ENCODE measurements at regions not wholly inside any gene's neighbourhood (a gene's known extent, or its start where the extent isn't known, plus 50 kb on each side); places are given as distances from the start of the nearest gene placed in this dataset.
"Not testable (repeated sequence)": the region's sequence is repeated elsewhere in the genome, so short reads cannot be mapped to it uniquely, and the experiment has no call there.

DNA sequence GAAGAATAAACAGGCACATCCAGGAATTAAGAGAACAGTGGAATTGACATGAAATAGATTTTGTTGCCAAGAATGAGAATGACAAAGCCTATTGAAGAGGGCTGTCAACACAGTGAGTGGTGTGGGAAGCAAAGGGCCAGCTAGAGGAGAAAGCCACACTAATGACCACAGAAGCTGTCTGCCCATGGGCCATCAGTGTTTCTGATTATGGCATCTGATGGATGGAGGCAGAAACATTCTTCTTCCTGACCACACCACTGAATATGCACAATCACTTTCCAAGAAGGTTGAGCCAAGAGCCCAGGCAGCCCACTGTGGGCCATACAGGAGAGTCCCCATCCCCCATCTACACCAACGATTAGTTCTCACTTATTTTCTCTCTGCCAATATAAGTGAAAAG is 146.0 kb upstream of the SH3BP4 start:
- FAIRE-seq (no peak), DNase-seq (ENCODE audit: insufficient read length, low spot score) (no peak)

DNA sequence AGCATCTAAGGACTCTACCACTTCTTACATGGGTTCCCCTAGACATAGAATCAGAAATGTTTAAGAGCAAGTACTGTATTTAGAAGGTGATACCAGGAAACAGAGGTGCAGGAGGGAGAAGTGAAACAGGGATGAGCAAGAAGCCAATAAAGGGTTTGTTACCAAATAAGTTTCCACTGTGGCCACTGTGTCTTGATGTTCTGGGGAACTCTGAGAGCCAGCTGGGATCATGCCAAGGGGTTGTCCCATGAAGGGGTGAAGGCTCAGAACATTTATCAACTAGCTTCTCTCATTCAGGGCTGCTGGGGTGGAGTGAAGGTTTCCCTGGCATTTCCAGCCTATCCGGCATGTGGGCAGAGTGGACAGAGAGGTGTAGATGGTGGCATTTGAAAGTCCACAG is 147.1 kb upstream of the SH3BP4 start:
- DNase-seq (ENCODE audit: insufficient read length, low spot score) (no peak), FAIRE-seq (no peak)

DNA sequence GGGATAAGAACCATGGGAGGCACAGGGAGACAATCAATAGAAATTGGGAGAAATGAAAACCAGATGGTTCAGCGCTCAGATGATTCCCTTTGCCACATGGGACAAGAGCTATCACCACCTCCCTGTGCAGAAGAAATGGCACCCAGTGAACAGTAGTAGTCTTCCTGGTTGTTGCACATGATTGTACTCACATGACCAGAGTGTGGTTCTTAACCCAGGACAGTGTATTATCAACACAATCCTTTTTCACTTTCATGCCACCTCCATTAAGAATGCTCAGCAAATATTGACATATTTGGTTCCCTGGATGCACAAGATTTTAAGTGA is 149.0 kb upstream of the SH3BP4 start:
- DNase-seq (ENCODE audit: insufficient read length, low spot score): no peak
- no peak for FAIRE-seq

DNA sequence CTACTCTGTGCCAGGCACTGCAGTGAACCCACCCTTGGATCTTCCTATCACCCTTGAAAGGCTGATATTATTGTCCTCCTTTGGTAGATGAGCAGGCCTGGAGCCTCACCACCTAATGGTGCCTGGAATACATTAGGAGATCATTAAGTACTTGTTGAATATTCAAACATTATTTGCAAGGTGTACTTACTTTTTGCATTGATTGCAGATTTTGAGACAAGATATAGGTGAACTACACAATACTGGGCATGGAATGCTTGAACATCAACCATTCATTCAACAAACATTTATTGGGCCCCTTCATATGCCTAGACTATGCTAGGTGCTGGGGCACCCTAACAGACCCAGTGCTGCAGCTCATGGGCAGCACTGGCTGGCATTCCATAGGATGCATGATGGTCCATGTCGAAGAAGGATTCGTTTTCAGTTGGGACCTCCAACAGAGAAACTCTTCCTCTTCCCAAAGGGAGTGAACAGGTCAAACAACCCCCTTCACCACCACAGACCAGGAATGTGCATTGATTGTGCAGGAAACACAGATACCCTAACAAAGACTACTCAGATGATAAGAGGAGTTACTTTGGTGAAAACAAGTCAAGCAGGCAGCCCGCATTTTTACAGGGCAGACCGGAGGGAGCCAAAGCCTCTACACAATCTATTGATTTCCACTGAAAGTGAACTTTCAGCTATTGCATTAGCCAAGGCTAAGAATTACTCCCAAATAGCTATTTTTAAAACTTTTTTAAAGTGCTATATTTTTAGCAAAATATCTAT is 149.6 kb upstream of the SH3BP4 start:
- DNase-seq (ENCODE audit: insufficient read length, low spot score): no peak
- no peak for FAIRE-seq

DNA sequence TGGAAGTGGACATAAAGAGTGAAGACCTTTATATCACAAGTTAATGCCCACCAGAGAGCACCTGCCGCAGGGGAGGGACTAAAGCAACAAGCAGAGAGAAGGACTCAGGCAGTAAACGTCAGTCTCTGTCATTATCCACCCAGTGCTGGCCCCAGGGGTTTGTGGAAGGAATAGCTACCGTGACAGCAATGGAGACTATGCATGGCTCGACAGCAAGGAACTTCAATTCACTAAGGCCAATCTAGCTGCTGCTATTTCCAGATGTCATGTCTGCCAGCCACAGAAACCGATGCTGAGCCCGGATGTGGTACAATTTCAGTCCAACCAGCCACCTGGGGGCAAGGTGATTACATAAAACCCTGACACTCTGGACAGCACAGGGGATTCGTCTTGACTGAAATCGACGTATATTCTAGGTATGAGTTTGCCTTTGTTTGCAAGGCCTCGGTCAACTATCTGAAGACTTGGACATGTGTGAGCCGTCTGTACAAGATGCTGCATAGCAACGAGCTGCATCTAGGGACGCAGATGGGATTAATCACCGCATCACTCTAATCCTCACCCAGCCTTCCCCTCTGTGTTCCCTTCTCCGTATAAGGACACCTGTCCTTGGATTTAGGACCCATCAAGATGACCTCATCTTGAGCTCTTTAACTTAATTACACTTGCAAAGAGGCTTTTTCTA is 154.1 kb upstream of the SH3BP4 start:
- DNase-seq (ENCODE audit: insufficient read length, low spot score): no peak
- FAIRE-seq: no peak

DNA sequence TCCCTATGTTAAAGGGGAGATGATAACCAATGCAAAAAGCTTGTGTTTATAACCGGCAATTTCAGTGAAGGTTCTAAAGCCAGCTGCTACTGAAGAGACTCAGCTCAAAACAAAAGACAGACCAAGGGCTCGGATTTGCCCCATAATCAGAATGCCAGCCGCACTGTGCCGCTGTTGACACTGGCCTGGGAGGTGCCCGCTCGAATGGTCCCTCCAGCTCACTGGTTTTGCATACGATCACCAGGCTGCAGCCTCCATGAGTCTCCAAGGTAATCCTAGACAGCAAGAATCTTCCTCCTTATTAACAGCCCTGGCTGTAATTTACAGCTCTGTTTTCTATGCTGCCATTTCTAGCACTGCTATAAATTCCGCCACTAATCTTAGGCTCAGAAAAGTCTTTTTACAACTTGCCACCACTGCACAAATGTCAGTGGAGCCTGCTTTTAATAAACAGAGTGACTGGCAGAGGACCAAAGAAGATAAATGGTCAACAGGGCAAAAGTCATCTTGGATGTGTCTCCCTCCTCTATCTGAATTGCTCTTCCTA is 155.7 kb upstream of the SH3BP4 start:
- FAIRE-seq (no peak), DNase-seq (ENCODE audit: insufficient read length, low spot score) (no peak)

DNA sequence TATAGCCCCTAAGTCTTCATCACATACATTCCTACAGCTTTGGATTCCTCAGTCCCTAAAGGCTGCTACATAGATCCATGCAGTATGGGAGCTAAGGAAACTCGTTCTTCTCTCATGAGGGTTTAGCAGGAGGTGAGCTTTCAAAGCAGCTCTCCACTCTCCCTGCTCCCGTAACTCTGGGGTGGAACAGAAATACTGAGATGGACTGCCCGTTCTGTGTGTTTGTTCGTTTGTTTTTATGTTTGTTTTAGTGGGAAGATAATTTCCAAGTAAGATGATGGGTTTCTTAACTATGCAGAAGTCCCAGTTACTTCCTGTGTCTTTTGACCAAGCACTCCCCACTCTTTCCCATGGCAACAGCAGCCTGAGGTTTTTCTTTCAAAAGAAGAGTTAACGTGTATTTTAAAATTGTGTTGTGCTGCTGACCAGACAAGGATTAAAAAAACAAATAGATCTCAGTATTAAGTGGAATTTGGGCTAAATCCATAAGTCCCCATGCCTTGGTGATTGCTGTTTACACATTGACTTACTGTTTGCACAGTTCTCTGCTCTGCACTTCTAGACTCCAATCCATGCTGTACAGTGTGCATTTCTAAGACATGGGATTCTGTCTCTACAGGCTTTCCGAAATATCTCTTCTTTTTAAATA is 156.4 kb upstream of the SH3BP4 start:
- no peak for DNase-seq (ENCODE audit: insufficient read length, low spot score)
- no peak for FAIRE-seq

DNA sequence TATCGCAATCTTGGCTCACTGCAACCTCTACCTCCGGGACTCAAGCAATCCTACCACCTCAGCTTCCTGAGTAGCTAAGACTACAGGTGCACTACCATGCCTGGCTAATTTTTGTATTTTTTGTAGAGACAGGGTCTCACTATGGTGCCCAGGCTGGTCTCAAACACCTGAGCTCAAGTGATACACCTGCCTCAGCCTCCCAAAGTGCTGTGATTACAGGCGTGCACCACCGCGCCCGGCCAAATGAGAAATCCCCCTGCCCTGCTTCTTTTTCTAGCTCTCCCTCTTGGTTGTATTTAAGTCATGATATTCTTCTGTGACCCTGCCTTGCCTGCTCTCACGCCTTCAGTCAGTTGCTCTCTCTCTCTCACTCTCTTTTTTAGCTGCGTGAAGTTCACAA is 157.0 kb upstream of the SH3BP4 start:
- FAIRE-seq (no peak), DNase-seq (ENCODE audit: insufficient read length, low spot score) (no peak)

DNA sequence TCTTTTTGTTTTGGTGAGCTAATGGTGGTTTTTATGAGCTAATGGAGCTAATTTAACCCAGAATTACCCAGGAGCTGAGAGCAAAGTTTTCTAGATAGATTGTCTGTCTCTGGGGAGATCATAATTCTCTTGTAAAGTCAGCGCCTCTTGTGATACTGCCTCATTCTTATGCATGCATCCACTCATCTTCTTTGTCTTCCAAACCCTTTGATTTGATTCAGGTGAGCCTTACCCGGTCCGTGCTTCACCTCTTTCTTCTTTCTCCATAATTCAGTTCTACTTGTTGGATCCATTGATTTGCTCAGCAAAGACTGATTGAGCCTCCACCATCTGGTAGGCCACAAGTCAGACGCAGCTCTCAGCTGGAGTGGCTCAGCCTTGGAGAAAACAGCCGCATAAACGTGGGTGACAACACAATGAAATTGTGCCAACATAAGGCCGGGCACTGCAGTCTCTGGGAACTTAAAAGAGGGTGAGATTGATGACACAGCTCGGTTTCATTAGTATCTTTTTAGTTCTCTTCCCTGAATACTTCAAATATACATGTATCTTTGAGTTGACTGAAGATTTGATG is 158.5 kb upstream of the SH3BP4 start:
- no peak for DNase-seq (ENCODE audit: insufficient read length, low spot score)
- FAIRE-seq: no peak

DNA sequence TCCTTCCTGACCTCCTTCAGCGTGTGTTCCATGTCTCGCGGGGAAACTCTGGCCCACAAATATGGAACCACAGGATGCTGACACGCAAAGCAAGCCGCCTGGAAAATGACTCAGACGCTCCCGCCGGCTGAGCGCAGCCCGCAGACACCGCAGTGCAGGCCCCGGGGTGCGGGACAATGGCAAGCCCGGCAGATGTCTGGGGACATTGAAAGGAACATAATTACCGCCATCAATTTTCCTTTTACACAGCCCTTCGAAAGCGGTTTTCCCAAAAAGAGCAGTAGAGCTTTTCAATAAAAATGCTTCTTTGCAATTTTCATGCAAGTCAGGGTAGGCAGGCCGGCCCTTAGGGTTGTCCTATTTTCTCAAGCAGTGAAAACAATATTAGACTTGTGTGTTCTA is 159.2 kb upstream of the SH3BP4 start:
- DNase-seq (ENCODE audit: insufficient read length, low spot score) (no peak), FAIRE-seq (no peak)

DNA sequence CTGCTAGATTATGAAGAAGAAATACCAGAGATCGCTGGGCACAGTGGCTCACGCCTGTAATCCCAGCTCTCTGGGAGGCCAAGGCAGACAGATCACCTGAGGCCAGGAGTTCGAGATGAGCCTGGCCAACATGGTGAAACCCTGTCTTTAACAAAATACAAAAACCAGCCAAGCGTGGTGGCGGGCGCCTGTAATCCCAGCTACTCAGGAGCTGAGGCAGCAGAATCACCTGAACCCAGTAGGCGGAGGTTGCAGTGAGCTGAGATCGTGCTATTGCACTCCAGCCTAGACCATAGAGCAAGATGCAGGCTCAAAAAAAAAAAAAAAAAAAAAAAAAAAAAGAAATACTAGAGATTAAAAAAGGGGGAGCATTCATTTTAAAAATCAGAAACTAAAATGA is 159.7 kb upstream of the SH3BP4 start:
- DNase-seq (ENCODE audit: insufficient read length, low spot score); FAIRE-seq: not testable (repeated sequence)

DNA sequence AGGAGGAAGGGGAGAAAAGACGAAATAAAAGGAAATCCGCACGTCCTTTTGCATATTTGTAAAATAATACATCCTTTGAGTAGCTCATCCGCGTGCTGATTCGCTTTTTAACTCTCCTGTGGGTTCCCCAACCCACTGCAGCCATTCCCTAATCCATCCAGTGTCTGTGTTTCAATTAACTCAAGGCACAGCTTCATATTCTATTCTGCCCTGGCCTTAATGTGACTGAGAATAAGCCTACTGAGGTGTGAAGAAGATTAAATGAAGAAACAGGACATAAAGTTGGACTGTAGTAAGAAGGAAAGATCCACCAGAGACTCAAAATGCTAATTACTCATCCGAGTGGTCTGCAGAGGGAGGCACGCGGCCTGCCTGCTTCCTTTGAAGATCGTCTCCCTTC is 161.4 kb upstream of the SH3BP4 start:
- FAIRE-seq: no peak

DNA sequence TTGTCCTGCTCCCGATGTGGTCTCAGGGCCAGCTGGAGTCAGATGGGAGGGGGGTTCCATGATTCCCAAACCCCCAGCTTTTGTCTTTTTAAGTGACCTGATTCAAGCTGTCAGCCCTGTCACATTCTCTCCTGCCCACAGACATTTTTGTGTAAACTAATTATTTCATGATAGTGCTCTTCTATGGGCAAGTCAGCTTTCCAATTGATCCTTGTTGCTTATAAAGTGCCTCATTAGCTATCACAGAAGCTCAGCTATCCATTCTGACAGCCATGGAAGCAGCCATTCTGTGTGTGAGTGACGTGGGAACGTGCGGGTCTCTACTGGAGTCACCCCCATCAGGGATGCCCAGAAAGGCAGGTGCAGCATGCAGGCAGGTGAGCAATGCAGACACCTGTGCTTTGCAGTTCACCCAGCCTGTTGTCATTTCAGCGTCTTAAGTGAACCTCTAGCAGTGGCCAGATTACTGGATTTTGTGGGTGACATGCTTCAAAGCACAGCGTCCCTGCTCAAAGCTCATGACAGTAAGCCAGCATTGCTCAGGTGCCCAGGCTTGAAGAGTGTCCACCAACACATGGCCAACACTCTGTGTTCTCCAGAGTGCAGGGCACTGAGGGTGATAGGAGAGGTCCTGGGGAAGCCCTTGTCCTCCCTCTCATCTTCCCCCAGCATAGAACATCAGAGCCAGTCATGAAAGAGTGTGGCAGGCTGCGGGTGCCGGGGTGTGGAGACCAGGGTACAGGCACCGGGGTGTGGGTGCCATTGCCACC is 162.1 kb upstream of the SH3BP4 start:
- FAIRE-seq: no peak
- no peak for DNase-seq (ENCODE audit: insufficient read length, low spot score)

More for the DNA sequence above, 161.4 kb upstream of the SH3BP4 start:
- DNase-seq (ENCODE audit: insufficient read length, low spot score): no peak

DNA sequence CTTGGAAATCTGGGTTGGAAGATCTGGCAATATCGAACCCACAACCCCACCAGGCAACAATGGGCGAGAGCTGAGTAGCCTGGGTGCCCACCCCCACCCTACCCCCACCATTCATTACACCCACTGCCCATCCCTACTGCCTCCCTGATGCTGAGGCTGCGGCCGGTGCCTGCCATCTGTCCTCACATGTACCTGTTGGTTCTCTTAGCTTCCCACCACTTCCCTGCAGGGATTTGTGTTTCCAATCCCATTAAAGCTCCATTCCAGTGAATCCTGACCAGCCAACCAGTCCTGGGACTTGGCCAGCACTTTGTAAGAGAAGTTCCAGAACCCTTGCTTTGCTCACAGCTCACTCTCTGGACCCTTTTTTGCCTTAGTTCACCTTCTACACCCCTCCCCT is 163.0 kb upstream of the SH3BP4 start:
- FAIRE-seq (no peak), DNase-seq (ENCODE audit: insufficient read length, low spot score) (no peak)

DNA sequence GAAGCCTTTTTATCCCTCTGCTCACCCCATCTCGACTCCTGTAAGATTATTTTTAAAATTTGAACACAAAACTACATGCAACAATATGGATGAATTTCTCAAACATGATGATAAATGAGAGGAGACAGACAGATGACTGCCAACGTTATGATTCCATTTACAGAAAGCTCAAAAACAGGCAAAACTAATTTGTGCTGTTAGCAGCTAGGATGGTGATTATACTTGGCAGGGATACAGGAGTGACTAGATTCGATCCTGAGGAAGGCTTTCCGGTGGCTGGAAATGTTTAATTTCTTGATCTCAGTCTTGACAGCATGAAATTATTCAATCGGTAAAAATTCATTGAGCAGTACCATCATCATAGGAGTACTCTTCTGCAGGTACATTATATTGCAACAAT is 163.4 kb upstream of the SH3BP4 start:
- no peak for FAIRE-seq

DNA sequence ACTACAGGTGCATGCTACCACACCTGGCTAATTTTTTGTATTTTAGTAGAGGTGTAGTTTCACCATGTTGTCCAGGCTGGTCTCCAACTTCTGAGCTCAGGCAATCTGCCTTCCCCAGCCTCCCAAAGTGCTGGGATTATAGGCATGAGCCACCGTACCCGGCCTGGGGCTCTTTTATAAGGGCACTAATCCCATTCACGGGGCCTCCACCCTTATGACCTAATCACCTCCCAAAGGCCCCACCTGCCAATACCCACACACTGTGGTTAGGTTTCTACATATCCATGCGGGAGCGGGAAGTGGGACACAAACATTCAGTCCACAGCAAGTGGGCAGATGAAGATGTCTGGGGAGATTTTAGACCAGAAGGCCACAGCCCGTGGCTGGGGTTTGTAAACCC is 164.7 kb upstream of the SH3BP4 start:
- FAIRE-seq (no peak), DNase-seq (ENCODE audit: insufficient read length, low spot score) (no peak)

More for the DNA sequence above, 163.4 kb upstream of the SH3BP4 start:
- no peak for DNase-seq (ENCODE audit: insufficient read length, low spot score)

DNA sequence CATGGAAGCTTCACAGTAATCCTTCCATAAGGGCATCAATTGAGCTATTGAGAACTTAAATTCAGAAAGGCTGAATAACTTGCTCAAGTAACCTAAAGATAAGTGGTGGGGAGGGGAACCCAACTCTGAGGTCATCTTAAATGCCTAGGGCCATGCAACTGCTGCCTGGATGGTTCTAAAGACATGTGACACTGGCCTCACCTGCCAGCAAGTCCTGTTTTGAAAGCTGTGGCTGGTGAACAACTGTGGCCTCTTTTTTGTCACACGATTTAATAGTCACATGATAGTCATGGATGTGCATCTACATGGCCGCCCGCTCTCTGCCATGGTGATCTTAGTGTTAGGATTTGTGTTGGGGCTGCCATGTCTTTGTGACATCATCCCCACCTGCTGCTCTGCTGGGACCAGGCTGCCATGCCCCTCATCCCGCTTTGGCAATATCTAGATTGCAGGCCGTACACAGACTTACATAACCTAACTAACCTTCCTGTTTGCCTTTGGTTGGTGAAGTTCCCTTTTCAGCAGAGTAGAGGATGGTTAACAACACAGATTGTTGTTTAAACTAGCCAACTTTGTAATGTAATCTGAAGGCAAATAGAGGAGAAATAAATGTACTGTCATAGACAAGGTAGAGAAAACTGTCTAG is 177.9 kb upstream of the SH3BP4 start:
- FAIRE-seq: no peak

DNA sequence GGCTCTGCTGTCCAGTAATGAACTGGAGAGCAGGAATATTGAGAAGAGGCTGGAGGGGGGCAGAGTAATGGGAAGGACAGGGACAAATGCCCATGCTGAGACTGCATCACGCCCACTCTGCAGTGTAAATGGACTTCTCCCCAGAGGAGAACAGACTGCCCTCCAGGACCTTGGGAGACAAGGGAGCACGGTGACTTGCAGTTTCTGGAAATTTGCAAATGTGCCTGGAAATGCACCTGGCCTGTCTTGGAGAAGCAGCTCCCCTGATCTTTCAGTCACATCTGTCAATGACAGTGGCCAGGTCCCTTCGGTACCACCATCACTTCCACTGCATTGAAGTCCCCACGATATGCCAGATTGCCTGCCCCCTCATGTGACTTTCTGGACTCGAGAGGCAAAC is 178.7 kb upstream of the SH3BP4 start:
- DNase-seq (ENCODE audit: insufficient read length, low spot score) (no peak), FAIRE-seq (no peak)

More for the DNA sequence above, 177.9 kb upstream of the SH3BP4 start:
- DNase-seq (ENCODE audit: insufficient read length, low spot score): no peak

DNA sequence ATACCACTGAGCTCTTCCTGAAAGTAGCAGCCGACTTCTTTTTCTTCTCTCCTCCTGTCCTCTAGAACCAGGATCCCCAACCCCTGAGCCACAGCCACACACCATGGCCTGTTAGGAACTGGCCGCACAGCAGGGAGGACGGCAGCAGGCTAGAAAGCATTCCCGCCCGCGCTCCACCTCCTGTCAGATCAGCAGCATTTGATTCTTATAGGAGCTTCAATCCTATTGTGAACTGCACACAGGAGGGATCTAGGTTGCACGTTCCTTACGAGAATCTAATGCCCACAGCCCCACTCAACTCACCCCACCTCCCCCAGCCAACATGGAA is 179.1 kb upstream of the SH3BP4 start:
- no peak for DNase-seq (ENCODE audit: insufficient read length, low spot score)
- no peak for FAIRE-seq

DNA sequence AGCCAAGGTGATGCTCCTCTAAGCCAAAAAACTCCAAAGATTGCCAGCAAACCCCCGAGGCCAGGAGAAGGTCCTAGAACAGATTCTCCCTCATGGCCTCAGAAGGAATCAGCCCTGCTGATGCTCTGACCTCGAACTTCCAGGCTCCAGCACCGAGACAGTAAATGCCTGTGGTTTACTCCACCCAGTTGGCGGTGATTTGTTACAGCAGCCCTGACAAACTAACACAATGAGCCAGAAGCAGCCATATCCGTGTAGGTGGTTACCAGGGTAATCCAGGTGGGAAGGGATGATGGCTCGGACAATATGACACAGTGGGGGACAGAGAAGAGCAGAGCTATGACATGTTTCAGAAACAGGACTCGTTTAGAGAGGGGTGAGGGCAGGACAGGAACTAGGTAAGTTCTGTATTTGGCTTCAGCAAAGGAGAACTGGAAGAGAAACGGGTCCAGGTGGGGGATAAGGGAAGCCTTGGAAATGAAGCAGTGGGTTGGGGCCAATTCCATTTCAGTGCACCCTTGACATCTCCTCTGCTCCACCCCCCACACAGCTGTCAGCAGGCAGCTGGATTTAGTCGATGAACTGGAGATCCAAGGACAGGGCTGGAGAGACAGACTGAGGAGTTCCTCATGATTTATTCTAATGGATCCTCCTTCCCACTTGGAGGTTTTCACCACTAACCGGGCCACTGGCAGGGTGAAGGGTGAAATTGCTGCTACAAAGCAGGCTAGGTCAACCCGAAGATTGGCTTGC is 179.7 kb upstream of the SH3BP4 start:
- FAIRE-seq (no peak), DNase-seq (ENCODE audit: insufficient read length, low spot score) (no peak)
